HFF-Myc (cell line): ENCODE measurements at regions not wholly inside any gene's neighbourhood (a gene's known extent, or its start where the extent isn't known, plus 50 kb on each side); places are given as distances from the start of the nearest gene placed in this dataset.

ENCODE experiments used
- DNase-seq: peaks from one replicate; pipeline ENCODE4 v3.0.0-alpha.2; 2011; ENCODE audit warnings: low read depth; ENCODE audit errors: extremely low read depth
- H3K4me3 ChIP-seq: replicated peaks from 2 replicates; pipeline ENCODE4 v1.5.1; 2011; ENCODE audit warnings: low read depth, mild to moderate bottlenecking, control low read depth, low read length
- CTCF ChIP-seq: IDR thresholded peaks from 2 replicates; pipeline ENCODE4 v1.5.1; 2012; ENCODE audit warnings: mild to moderate bottlenecking, low read depth, low read length, control low read depth; ENCODE audit errors: missing control alignments

- no peak for DNase-seq
- no peak for TF ChIP-seq CTCF
- H3K4me3 ChIP-seq = no peak overlapping the region
Observed at GRCh38 chr15:47862402-47862801, 145.1 kb downstream of the SEMA6D start.

- DNase-seq = no peak
- H3K4me3 ChIP-seq = no peak overlapping the region
- TF ChIP-seq CTCF = no peak
Observed at GRCh38 chr15:47866446-47866845, 149.1 kb downstream of the SEMA6D start.

- DNase-seq = no peak
- no peak overlapping the region for H3K4me3 ChIP-seq
- no peak for TF ChIP-seq CTCF
Observed at GRCh38 chr15:47870300-47870955, 153.1 kb downstream of the SEMA6D start.

- TF ChIP-seq CTCF = no peak
- peak; percentile 60 for DNase-seq
- no peak overlapping the region for H3K4me3 ChIP-seq
Observed at GRCh38 chr15:47870956-47871625, 153.8 kb downstream of the SEMA6D start.

GRCh38 chr15:47872208-47872607 is 154.9 kb downstream of the SEMA6D start:
- no peak for DNase-seq
- no peak for TF ChIP-seq CTCF
- no peak overlapping the region for H3K4me3 ChIP-seq

GRCh38 chr15:47872869-47873432 is 155.6 kb downstream of the SEMA6D start:
- TF ChIP-seq CTCF = no peak
- no peak overlapping the region for H3K4me3 ChIP-seq
- no peak for DNase-seq
